OCI-LY7 (cell line): ENCODE measurements at regions not wholly inside any gene's neighbourhood (a gene's known extent, or its start where the extent isn't known, plus 50 kb on each side); places are given as distances from the start of the nearest gene placed in this dataset.
"Not testable (repeated sequence)": the region's sequence is repeated elsewhere in the genome, so short reads cannot be mapped to it uniquely, and the experiment has no call there.

Experiments used
- BruUV-seq: library from RNA; stranded (reverse); fragments of 400-500 nt; replicated peaks from 2 replicates; lab custom pipeline; 2021; lab: Mats Ljungman, UMichigan
- CTCF ChIA-PET: fragments of 300-600 bp; sonication (Branson Sonifier 250); formaldehyde crosslinking; loops from one replicate; lab custom pipeline; 2022; ENCODE audit warnings: antibody characterized with exemption; ENCODE audit not compliant: unreplicated experiment; lab: Charles Lee
- POLR2A ChIA-PET: fragments of 300-600 bp; sonication (Branson Sonifier 250); formaldehyde crosslinking; loops from one replicate; lab custom pipeline; 2022; ENCODE audit warnings: antibody characterized with exemption; lab: Charles Lee
- DNase-seq: peaks from one replicate; pipeline ENCODE4 v3.0.0-alpha.2; 2015; ENCODE audit warnings: low spot score
- H2AFZ ChIP-seq: fragments of 200-600 bp; sonication (generic), shearing (Covaris generic); 2 replicates; pipeline ENCODE4 v1.6.1; 2014; ENCODE audit warnings: mild to moderate bottlenecking, antibody characterized with exemption, low read length, moderate library complexity
- H3K27ac ChIP-seq: fragments of 200-600 bp; sonication (generic); 2 replicates; pipeline ENCODE4 v1.5.1; 2014; ENCODE audit warnings: mixed run types, low read depth, mild to moderate bottlenecking, moderate library complexity, low read length, inconsistent platforms; ENCODE audit not compliant: poor library complexity, severe bottlenecking
- H3K36me3 ChIP-seq: fragments of 200-600 bp; sonication (generic); 2 replicates; pipeline ENCODE4 v1.6.1; 2014; ENCODE audit warnings: mild to moderate bottlenecking, antibody characterized with exemption, low read length, moderate library complexity, mixed read lengths; ENCODE audit not compliant: insufficient read depth
- H3K4me1 ChIP-seq: fragments of 200-600 bp; sonication (generic); 2 replicates; pipeline ENCODE4 v1.5.1; 2014; ENCODE audit warnings: mild to moderate bottlenecking, low read length; ENCODE audit not compliant: insufficient read depth, poor library complexity, severe bottlenecking
- H3K4me2 ChIP-seq: fragments of 200-600 bp; sonication (generic); 2 replicates; pipeline ENCODE4 v1.6.1; 2014; ENCODE audit warnings: mild to moderate bottlenecking, low read length
- H3K4me3 ChIP-seq: fragments of 200-600 bp; sonication (generic); 2 replicates; pipeline ENCODE4 v1.5.1; 2014; ENCODE audit warnings: mild to moderate bottlenecking, low read depth, low read length; ENCODE audit not compliant: poor library complexity, severe bottlenecking
- H3K79me2 ChIP-seq: fragments of 200-600 bp; sonication (generic); 2 replicates; pipeline ENCODE4 v1.6.1; 2016; ENCODE audit warnings: low read depth, mild to moderate bottlenecking, low read length, moderate library complexity, mixed read lengths; ENCODE audit not compliant: insufficient read depth
- H3K9me2 ChIP-seq: fragments of 200-600 bp; sonication (generic); 2 replicates; pipeline ENCODE4 v1.6.1; 2016; ENCODE audit warnings: mild to moderate bottlenecking, low read length, mixed read lengths; ENCODE audit not compliant: insufficient read depth
- H3K9me3 ChIP-seq: fragments of 200-600 bp; sonication (generic); 2 replicates; pipeline ENCODE4 v1.6.1; 2014; ENCODE audit warnings: mild to moderate bottlenecking, mixed run types, low read length, mixed read lengths
- H4K20me1 ChIP-seq: fragments of 200-600 bp; sonication (generic); 2 replicates; pipeline ENCODE4 v1.6.1; 2014; ENCODE audit warnings: mild to moderate bottlenecking, antibody characterized with exemption, low read length, moderate library complexity, mixed read lengths; ENCODE audit not compliant: insufficient read depth
- EZH2phosphoT487 ChIP-seq: fragments of 200-600 bp; sonication (generic); IDR thresholded peaks from 2 replicates; pipeline ENCODE4 v1.6.1; 2018; ENCODE audit warnings: low read depth, borderline replicate concordance, mild to moderate bottlenecking, mixed run types, antibody characterized with exemption, low read length, moderate library complexity, mixed read lengths
- intact Hi-C: fragments of 100-400 bp; cut with micrococcal nuclease; formaldehyde crosslinking; loops from one replicate; pipeline ENCODE4 v1.10.0; 2022; ENCODE audit not compliant: unreplicated experiment
- TF ChIP-seq, protein P1 (sequence below): fragments of 200-600 bp; sonication (generic); conservative IDR thresholded peaks from 2 replicates; pipeline ENCODE4 v1.5.1; 2014; ENCODE audit warnings: mild to moderate bottlenecking, antibody characterized with exemption, low read length, moderate library complexity, mixed read lengths

DNA sequence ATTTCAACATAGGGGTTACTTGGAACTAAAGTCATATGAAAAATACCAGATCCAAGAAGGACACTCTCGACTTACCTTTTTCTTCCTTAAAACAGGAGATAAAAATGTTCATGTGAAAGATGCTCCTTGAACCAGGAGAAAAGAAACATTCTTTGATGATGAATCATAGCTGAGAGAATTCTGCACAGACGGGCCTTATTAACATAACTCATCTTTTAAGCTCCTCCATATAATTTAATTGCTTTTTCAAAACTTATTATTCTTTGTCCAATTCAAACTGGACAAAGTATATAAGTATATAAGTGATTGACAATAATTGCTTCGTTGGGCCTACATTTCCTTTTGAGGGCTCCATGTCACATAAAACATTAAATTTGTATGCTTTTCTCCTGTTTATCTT, 945.2 kb upstream of the C9orf72 start:
- H3K4me3 ChIP-seq, result no peak overlapping the region
- no peak for DNase-seq
- H3K4me2 ChIP-seq, result no peak overlapping the region
- no peaks in the 10 kb centered on the region for H4K20me1 ChIP-seq
- intact Hi-C loops, result no loop called here
- no peak overlapping the region for H2AFZ ChIP-seq
- no peaks in the 10 kb centered on the region for H3K9me2 ChIP-seq
- no peaks in the 10 kb centered on the region for H3K9me3 ChIP-seq
- no TSS peak for BruUV-seq
- CTCF ChIA-PET, result no interaction called here
- TF ChIP-seq, protein P1, sequence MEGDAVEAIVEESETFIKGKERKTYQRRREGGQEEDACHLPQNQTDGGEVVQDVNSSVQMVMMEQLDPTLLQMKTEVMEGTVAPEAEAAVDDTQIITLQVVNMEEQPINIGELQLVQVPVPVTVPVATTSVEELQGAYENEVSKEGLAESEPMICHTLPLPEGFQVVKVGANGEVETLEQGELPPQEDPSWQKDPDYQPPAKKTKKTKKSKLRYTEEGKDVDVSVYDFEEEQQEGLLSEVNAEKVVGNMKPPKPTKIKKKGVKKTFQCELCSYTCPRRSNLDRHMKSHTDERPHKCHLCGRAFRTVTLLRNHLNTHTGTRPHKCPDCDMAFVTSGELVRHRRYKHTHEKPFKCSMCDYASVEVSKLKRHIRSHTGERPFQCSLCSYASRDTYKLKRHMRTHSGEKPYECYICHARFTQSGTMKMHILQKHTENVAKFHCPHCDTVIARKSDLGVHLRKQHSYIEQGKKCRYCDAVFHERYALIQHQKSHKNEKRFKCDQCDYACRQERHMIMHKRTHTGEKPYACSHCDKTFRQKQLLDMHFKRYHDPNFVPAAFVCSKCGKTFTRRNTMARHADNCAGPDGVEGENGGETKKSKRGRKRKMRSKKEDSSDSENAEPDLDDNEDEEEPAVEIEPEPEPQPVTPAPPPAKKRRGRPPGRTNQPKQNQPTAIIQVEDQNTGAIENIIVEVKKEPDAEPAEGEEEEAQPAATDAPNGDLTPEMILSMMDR, result no peak
- no peak for TF ChIP-seq EZH2phosphoT487
- no peaks in the 10 kb centered on the region for H3K4me1 ChIP-seq
- POLR2A ChIA-PET, result no interaction called here
- H3K27ac ChIP-seq, result no peak overlapping the region
- H3K36me3 ChIP-seq, result no peaks in the 10 kb centered on the region
- H3K79me2 ChIP-seq, result no peaks in the 10 kb centered on the region

DNA sequence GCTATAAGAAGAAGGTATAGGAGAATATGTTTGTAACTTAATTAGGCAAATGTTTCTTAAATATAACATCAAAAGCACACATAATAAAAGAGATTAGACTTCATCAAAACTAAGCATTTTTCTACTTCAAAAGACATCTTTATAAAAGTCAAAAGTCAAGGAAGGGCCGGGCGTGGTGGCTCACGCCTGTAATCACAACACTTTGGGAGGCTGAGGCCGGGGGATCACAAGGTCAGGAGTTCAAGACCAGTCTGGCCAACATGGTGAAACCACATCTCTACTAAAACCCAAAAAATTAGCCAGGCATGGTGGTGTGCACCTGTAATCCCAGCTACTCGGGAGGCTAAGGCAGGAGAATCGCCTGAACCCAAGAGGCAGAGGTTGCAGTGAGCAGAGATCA, 951.0 kb upstream of the C9orf72 start:
- H3K9me3 ChIP-seq, H3K4me2 ChIP-seq, intact Hi-C loops, H3K4me1 ChIP-seq, DNase-seq, H4K20me1 ChIP-seq, H3K9me2 ChIP-seq, H2AFZ ChIP-seq, H3K36me3 ChIP-seq, H3K79me2 ChIP-seq, H3K4me3 ChIP-seq, BruUV-seq, H3K27ac ChIP-seq, CTCF ChIA-PET: not testable (repeated sequence)
- POLR2A ChIA-PET, result interaction anchor here (0.7 kb wide), 4 partner anchors 64 to 576 kb away, joined by 3 to 6 read pairs (median 4); no protein-coding TSS in a partner anchor

DNA sequence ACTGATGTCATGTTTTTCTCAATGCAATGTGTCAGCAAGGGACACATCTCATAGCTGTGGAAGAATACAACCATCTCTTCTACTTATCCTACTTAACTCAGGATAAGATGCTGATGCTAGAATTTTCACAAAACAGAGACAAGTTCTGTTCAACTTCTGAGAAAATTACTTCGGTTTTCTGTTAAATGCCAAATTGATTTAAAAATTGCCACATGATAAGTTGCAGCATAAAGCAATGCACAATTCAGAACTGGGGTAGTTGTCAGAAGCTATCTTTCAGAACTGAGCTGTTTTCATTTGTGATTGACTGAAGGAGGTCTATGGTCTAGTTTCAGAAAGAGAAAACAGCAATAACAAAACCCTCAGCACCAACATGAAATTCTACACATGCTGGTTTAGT, 954.8 kb upstream of the C9orf72 start:
- Histone ChIP-seq H3K9me3 (no peaks in the 10 kb centered on the region), H3K9me2 (no peaks in the 10 kb centered on the region), H3K36me3 (no peaks in the 10 kb centered on the region), H3K27ac (no peak overlapping the region), H3K4me3 (no peak overlapping the region), H3K79me2 (no peaks in the 10 kb centered on the region), H2AFZ (no peak overlapping the region), H4K20me1 (no peaks in the 10 kb centered on the region), H3K4me1 (no peaks in the 10 kb centered on the region), H3K4me2 (no peak overlapping the region)
- POLR2A ChIA-PET, result no interaction called here
- intact Hi-C loops, result no loop called here
- DNase-seq, result no peak
- CTCF ChIA-PET, result no interaction called here
- no TSS peak for BruUV-seq
- TF ChIP-seq, protein P1, result no peak
- TF ChIP-seq EZH2phosphoT487, result no peak
